A549 (cell line): ENCODE measurements at regions not wholly inside any gene's neighbourhood (a gene's known extent, or its start where the extent isn't known, plus 50 kb on each side); places are given as distances from the start of the nearest gene placed in this dataset.
"Not testable (repeated sequence)": the region's sequence is repeated elsewhere in the genome, so short reads cannot be mapped to it uniquely, and the experiment has no call there.

ENCODE experiments used
- ATAC-seq, 2 experiments: fragments of 200-7000 bp in 1 of 2; fragments of >200 bp in 1 of 2; cut with Nextera tagmentation in 1 of 2; cut with Tn5 transposase in 1 of 2; 3 replicates each; pipeline versions ENCODE4 v1.8.0 to v1.9.1; 2018 to 2020; ENCODE audit warnings: mild to moderate bottlenecking in 1 of 2, moderate library complexity in 1 of 2
- CTCF ChIA-PET: fragments of 300-600 bp; sonication (Branson Sonifier 250); formaldehyde crosslinking; extraction: SDS; loops from one replicate; lab custom pipeline; 2021; ENCODE audit warnings: antibody characterized with exemption, inconsistent platforms; lab: Yijun Ruan, JAX
- POLR2A ChIA-PET: fragments of 350-600 bp; formaldehyde crosslinking; extraction: SDS; loops from one replicate; lab custom pipeline; 2021; ENCODE audit warnings: antibody characterized with exemption, inconsistent platforms; lab: Yijun Ruan, JAX
- DNase-seq, 2 experiments: peaks; one replicate each; pipeline versions ENCODE4 v3.0.0 to v3.0.0-alpha.2; 2011 to 2016; ENCODE audit warnings: low read depth in 1 of 2, low spot score in 1 of 2
- FAIRE-seq: peaks from 2 replicates; lab custom pipeline; 2011; peaks lifted over from hg19 to GRCh38; lab: Jason Lieb, UNC
- H3K27ac ChIP-seq, 2 experiments: fragments of >200 bp; sonication (Bioruptor Twin); formaldehyde crosslinking; 3 replicates each; pipeline ENCODE4 v1.5.1; 2016 to 2017
- H3K4me1 ChIP-seq: fragments of >200 bp; sonication (Bioruptor Twin); formaldehyde crosslinking; 3 replicates; pipeline ENCODE4 v1.6.1; 2016
- H3K4me2 ChIP-seq: fragments of >200 bp; sonication (Bioruptor Twin); formaldehyde crosslinking; 3 replicates; pipeline ENCODE4 v1.6.1; 2016
- H3K4me3 ChIP-seq: fragments of >200 bp; sonication (Bioruptor Twin); formaldehyde crosslinking; 3 replicates; pipeline ENCODE4 v1.5.1; 2016
- H3K9me3 ChIP-seq: fragments of >200 bp; sonication (Bioruptor Twin); formaldehyde crosslinking; 3 replicates; pipeline ENCODE4 v1.6.1; 2016
- WGBS: methylation state at CpG from one replicate; pipeline ENCODE4 v1.1.6; 2017; ENCODE audit errors: missing lambda C conversion rate; 5-methylcytosine and 5-hydroxymethylcytosine counted together

DNA sequence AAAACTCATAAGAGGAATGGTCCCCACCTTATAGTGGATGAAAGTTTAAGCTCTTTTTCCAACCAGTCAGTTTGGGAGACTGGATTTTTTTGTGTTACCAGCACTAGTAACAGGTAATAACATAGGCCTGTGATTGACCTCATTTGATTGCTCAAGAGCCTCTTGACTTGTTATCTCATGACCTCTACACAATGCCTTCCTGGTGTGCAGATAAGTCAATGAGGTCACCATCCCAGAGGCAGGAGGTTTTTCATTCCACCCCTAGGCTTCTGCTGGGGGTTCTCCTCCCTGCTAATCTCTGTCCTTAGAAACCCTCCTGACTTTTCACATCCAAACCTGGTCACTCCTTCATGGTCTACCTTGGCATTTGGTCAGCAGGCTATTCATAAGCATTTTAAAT lies 225.0 kb upstream of the CDY1B start:
- H3K4me3 ChIP-seq, DNase-seq, CTCF ChIA-PET, H3K27ac ChIP-seq, H3K4me1 ChIP-seq, H3K4me2 ChIP-seq, H3K9me3 ChIP-seq, ATAC-seq, POLR2A ChIA-PET, FAIRE-seq: not testable (repeated sequence)

DNA sequence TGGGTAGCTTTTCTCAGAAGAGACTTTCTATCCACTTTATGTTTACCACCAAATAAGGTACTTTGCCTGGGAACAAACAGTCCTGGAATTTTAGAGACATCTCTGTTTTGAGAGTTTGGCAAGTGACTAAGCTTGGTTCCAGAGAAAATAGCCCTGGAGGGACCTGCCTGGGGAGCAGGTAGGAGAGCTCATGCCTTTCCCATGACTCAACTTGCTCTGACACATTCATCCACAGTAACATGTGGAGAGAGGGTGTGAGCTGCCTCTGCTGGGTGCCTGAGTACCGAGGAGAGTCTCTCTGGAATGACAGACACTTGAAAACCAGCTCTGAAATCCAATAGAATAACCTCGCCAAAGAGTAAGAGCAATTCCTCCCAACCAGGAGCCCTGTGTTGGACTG lies 222.8 kb upstream of the CDY1B start:
- H3K4me1 ChIP-seq, DNase-seq, FAIRE-seq, H3K4me3 ChIP-seq, CTCF ChIA-PET, H3K9me3 ChIP-seq, POLR2A ChIA-PET, H3K27ac ChIP-seq, H3K4me2 ChIP-seq: not testable (repeated sequence)
- peak; percentile 98 to 99 for ATAC-seq
- WGBS = no CpG with 5 or more reads among the region's 2 CpGs

DNA sequence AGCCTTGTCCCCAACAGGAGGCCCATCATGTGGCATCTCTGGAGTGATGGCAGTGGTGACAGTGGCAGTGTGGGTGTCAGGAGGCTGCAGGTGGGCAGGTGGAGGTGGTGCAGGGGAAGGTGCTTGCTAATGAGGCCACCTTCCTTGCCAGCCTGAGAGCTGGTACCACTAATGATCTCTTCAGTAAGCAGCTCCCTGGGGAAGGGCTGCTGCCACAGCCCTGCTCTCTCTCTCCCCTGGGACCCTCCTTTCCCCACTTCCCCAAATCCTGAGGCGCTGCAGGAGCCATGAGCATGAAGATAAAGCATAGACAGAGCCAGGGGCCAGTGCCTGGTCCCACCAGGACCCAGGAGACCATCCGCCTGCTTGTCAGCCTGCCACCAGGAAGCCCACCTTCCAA lies 214.4 kb upstream of the CDY1B start:
- H3K27ac ChIP-seq, DNase-seq, H3K4me2 ChIP-seq, POLR2A ChIA-PET, CTCF ChIA-PET, H3K9me3 ChIP-seq, H3K4me3 ChIP-seq, H3K4me1 ChIP-seq, FAIRE-seq, ATAC-seq: not testable (repeated sequence)
- no CpG with 5 or more reads among the region's 2 CpGs for whole genome bisulfite sequencing

DNA sequence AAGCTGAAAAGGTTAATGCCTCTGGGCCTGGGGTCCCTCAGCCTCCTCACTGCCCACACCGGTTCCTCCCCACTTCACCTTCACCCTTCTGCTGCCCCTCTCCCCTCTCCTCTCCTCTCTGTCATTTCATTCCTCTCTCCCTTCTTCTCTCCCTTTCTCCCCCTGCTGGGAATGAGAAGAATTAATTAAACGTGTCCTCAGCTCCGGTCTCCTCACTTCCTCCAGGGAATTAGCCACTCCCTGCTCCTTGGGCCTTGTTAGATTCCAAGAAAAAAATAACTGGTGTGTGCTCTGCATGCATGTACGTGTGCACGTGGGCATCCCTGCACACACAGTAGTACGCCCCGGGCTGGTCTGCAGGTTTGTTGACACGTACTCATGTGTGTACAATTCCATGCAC lies 213.6 kb upstream of the CDY1B start:
- FAIRE-seq, CTCF ChIA-PET, H3K27ac ChIP-seq, H3K4me3 ChIP-seq, H3K4me2 ChIP-seq, H3K4me1 ChIP-seq, POLR2A ChIA-PET, DNase-seq, H3K9me3 ChIP-seq: not testable (repeated sequence)
- no CpG with 5 or more reads among the region's 8 CpGs for WGBS
- peak; percentile 53 to 62; a peak in 3 of 6 replicates for ATAC-seq

DNA sequence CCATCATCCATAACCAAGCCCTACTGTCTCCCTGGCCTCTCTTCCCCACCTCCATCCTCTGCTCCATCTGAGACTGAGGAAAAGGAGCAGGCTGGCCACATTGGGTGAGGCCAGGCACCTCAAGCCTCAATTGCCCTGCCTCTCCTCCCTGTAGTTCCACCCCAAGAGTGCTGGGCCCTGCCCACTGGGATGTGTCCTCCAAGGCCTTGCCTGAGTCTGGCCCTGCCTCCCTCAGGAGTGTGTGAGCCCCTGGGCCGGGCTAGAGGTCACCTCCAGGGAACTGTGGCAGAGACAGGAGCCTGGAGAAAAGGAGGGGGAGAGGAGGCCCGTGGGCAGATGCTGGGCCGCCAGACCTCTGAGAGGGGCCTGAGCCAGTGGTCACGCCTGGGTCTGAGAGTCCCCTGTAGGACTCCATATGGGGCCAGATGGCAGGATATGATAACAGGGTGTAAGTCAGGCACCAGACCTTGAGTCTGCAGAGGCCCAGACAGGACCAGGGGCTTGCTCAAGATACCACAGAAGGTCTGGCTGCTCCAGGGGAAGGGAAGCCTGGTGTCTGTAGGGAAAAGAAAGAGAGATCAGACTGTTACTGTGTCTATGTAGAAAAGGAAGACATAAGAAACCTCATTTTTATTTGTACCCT lies 202.5 kb upstream of the CDY1B start:
- DNase-seq, CTCF ChIA-PET, POLR2A ChIA-PET: not testable (repeated sequence)

More for the DNA sequence above, 202.5 kb upstream of the CDY1B start:
- WGBS = no CpG with 5 or more reads among the region's 4 CpGs
- not testable (repeated sequence) for H3K27ac ChIP-seq, H3K4me3 ChIP-seq, H3K4me1 ChIP-seq, H3K4me2 ChIP-seq, FAIRE-seq, H3K9me3 ChIP-seq
- peak; percentile 42 to 50; a peak in 4 of 6 replicates for ATAC-seq
